HG02981 (cell line): ENCODE measurements at regions not wholly inside any gene's neighbourhood (a gene's known extent, or its start where the extent isn't known, plus 50 kb on each side); places are given as distances from the start of the nearest gene placed in this dataset.
"Not testable (repeated sequence)": the region's sequence is repeated elsewhere in the genome, so short reads cannot be mapped to it uniquely, and the experiment has no call there.

Experiments
- ATAC-seq: cut with Tn5 transposase; IDR thresholded peaks from one replicate; pipeline ENCODE4 v1.9.1; 2021; ENCODE audit warnings: mild to moderate bottlenecking, moderate library complexity; ENCODE audit not compliant: unreplicated experiment

DNA sequence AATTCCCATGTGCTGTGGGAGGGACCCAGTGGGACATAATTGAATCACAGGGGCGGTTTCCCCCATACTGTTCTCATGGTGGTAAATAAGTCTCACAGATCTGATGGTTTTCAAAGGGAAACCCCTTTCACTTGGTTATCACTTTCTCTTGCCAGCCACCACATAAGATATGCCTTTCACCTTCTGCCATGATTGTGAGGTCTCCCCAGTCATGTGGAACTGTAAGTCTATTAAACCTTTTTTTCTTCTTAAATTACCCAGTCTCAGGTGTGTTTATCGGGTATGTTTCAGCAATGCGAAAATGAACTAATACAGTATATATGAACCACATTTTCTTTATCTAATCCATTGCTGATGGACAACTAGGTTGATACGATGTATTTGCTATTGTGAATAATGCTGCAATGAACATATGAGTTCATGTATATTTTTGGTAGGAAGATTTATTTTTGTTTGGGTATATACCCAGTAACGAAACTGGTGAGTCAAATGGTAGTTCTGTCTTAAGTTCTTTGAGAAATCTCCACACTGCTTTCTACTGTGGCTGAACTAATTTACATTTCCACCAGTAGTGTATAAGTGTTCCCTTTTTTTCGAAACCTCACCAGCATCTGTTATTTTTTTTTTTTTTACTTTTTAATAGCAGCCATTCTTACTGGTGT, 70.0 kb upstream of the HGF start:
- peak; percentile 62 for ATAC-seq

DNA sequence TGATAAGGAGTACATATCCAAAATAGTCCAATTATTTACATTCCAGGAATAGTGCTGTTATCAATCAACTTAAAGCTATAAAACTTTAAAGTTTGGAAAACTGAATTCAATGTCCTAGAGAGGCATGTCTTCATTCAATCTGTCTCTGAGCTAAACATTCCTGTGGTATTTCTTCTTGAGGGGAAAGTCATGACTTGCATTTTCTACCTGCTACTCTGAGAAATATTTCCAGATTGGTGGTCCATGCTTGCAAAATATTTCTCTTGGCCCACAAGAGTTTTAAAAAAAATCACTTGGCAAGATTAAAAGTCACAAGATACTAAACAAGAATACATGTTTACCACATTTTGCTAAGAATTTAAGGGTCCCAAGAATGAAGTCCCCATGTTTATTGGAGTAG, 63.6 kb upstream of the HGF start:
- ATAC-seq, result no peak

DNA sequence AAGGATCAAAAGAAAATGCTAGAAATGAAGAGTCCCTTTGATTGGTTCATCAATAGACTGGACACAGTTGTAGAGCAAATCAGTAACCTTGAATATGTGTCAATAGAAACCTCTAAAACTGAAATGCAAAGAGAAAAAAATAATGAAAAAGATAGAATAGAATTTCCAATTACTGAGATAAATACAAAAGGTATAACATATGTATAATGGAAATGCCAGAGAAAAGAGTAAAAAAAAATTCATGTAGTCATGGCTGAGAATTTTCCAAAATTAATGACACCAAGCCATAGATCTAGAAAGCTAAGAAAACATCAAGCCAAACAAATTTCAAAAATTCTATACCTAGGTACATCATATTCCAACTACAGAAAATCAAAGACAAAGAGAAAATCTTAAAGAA, 62.0 kb upstream of the HGF start:
- no peak for ATAC-seq

DNA sequence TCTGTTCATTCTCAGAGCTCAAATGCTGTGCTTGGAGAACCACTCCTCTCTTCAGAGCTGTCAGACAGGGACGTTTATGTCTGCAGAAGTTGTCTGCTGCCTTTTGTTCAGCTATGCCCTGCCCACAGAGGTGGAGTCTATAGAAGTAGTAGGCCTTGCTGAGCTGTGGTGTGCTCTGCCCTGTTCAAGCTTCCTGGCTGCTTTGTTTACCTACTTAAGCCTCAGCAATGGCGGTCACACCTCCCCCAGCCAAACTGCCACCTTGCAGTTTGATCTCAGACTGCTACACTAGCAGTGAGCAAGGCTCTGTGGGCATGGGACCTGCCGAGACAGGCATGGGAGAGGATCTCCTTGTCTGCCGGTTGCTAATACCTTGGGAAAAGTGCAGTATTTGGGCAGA, 59.7 kb upstream of the HGF start:
- not testable (repeated sequence) for ATAC-seq

DNA sequence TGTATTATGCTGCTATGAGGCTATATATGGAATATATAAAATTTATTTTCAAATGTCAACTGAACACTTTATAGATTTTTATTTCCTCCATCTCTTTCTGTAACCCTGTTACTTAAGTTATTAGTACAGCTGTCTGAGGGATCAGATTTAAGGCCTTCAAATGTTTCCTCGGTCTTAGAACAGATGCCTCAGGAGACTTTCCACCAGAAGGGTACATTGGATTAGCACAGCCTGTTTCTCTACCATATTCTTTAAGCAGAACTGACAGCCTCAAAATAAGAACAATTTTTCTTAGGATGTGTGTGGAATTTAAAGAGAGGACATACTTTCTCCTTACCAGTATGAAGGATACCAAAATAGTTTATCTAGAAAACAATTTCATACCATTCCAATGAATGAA, 53.0 kb upstream of the HGF start:
- no peak for ATAC-seq

DNA sequence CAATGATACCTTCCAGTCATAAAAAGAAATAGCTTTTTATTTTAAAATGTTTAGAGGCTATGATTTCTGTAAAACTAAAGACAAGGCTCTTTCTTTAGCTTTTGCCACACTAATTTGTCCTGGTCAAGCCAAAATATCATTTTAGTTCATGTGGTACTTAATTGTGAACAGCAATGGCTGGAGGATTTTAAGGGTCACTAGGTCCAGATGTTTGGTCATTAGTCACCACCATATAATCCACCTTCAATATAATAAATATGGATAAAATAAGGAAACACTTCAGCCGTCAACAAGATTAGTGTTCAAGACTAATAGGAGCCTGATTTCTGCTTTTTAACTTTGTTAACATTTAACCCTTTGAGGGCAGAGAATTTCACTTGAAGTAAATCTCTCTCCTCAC, 50.0 kb upstream of the HGF start:
- ATAC-seq, result no peak
